IMR-90 (cell line): ENCODE measurements at regions not wholly inside any gene's neighbourhood (a gene's known extent, or its start where the extent isn't known, plus 50 kb on each side); places are given as distances from the start of the nearest gene placed in this dataset.

Experiments
- ATAC-seq: fragments of 200-7000 bp; cut with Tn5 transposase; 2 replicates; pipeline ENCODE4 v1.9.1; 2020; ENCODE audit warnings: low read depth, mild to moderate bottlenecking, moderate library complexity
- BruUV-seq: library from RNA; stranded (reverse); fragments of 400-500 nt; replicated peaks from 2 replicates; lab custom pipeline; 2021; lab: Mats Ljungman, UMichigan
- CTCF ChIA-PET: fragments of 300-600 bp; formaldehyde crosslinking; extraction: SDS; loops from one replicate; lab custom pipeline; 2021; ENCODE audit warnings: antibody characterized with exemption; lab: Yijun Ruan, JAX
- POLR2A ChIA-PET: fragments of 300-600 bp; sonication (Branson Sonifier 250); formaldehyde crosslinking; loops from one replicate; lab custom pipeline; 2022; ENCODE audit warnings: antibody characterized with exemption; ENCODE audit not compliant: unreplicated experiment; lab: Charles Lee
- DNase-seq: peaks from one replicate; pipeline ENCODE4 v3.0.0; 2013
- H2AFZ ChIP-seq: replicated peaks from 2 replicates; pipeline ENCODE3; 2013; ENCODE audit warnings: low read length, mild to moderate bottlenecking; ENCODE audit not compliant: poor library complexity
- H2AK5ac ChIP-seq: 2 replicates; pipeline ENCODE4 v1.6.1; 2013; ENCODE audit warnings: low read depth, low read length, inconsistent platforms
- H2AK9ac ChIP-seq: replicated peaks from 2 replicates; pipeline ENCODE3; 2013; ENCODE audit warnings: mild to moderate bottlenecking, low read depth, low read length, moderate library complexity; ENCODE audit not compliant: poor library complexity
- H2BK120ac ChIP-seq: 2 replicates; pipeline ENCODE4 v1.6.1; 2013; ENCODE audit warnings: low read depth, low read length, inconsistent platforms
- H2BK15ac ChIP-seq: 3 replicates; pipeline ENCODE4 v1.6.1; 2013; ENCODE audit warnings: low read depth, low read length, inconsistent platforms
- H2BK20ac ChIP-seq: 2 replicates; pipeline ENCODE4 v1.6.1; 2013; ENCODE audit warnings: low read depth, mild to moderate bottlenecking, inconsistent platforms, low read length, moderate library complexity
- H2BK5ac ChIP-seq: 2 replicates; pipeline ENCODE4 v1.6.1; 2013; ENCODE audit warnings: mild to moderate bottlenecking, low read depth, low read length, inconsistent platforms; ENCODE audit not compliant: poor library complexity, severe bottlenecking
- H3K14ac ChIP-seq: replicated peaks from 2 replicates; pipeline ENCODE4 v1.6.1; 2013; ENCODE audit warnings: low read depth, low read length, inconsistent platforms
- H3K18ac ChIP-seq: 2 replicates; pipeline ENCODE4 v1.6.1; 2013; ENCODE audit warnings: low read depth, low read length, control low read depth
- H3K23ac ChIP-seq: 2 replicates; pipeline ENCODE4 v1.6.1; 2013; ENCODE audit warnings: low read depth, low read length, inconsistent platforms
- H3K27ac ChIP-seq: 2 replicates; pipeline ENCODE4 v1.5.1; 2013; ENCODE audit warnings: mild to moderate bottlenecking, control low read depth, low read length; ENCODE audit not compliant: insufficient read depth
- H3K27me3 ChIP-seq: 2 replicates; pipeline ENCODE4 v1.6.1; 2013; ENCODE audit warnings: low read length; ENCODE audit not compliant: control insufficient read depth, insufficient read depth
- H3K36me3 ChIP-seq: 2 replicates; pipeline ENCODE4 v1.6.1; 2013; ENCODE audit warnings: low read length, mixed read lengths; ENCODE audit not compliant: control insufficient read depth, insufficient read depth
- H3K4ac ChIP-seq: 2 replicates; pipeline ENCODE4 v1.6.1; 2013; ENCODE audit warnings: low read depth, low read length, inconsistent platforms
- H3K4me1 ChIP-seq: 2 replicates; pipeline ENCODE4 v1.6.1; 2013; ENCODE audit warnings: low read length, mixed read lengths; ENCODE audit not compliant: control insufficient read depth, insufficient read depth
- H3K4me2 ChIP-seq: 2 replicates; pipeline ENCODE4 v1.6.1; 2013; ENCODE audit warnings: low read depth, mild to moderate bottlenecking, control low read depth, low read length, moderate library complexity
- H3K4me3 ChIP-seq: 2 replicates; pipeline ENCODE4 v1.5.1; 2013; ENCODE audit warnings: low read depth, mild to moderate bottlenecking, control low read depth, low read length, moderate library complexity; ENCODE audit not compliant: insufficient read depth
- H3K56ac ChIP-seq: 2 replicates; pipeline ENCODE4 v1.6.1; 2013; ENCODE audit warnings: low read length, inconsistent platforms; ENCODE audit not compliant: insufficient read depth; ENCODE audit errors: extremely low read depth
- H3K79me1 ChIP-seq, 2 experiments: 2 replicates each; pipeline ENCODE4 v1.6.1; 2013; ENCODE audit warnings: low read length in 2 of 2, inconsistent platforms in 1 of 2, low read depth in 1 of 2
- H3K9ac ChIP-seq: 2 replicates; pipeline ENCODE4 v1.6.1; 2013; ENCODE audit warnings: low read depth, low read length, control low read depth
- H3K9me1 ChIP-seq: 2 replicates; pipeline ENCODE4 v1.6.1; 2013; ENCODE audit warnings: low read length, inconsistent platforms; ENCODE audit not compliant: insufficient read depth
- H3K9me3 ChIP-seq: 2 replicates; pipeline ENCODE4 v1.6.1; 2013; ENCODE audit warnings: low read length; ENCODE audit not compliant: control insufficient read depth, insufficient read depth
- H4K20me1 ChIP-seq: 2 replicates; pipeline ENCODE4 v1.6.1; 2013; ENCODE audit warnings: low read length, inconsistent platforms; ENCODE audit not compliant: insufficient read depth
- H4K5ac ChIP-seq: 2 replicates; pipeline ENCODE4 v1.6.1; 2013; ENCODE audit warnings: mild to moderate bottlenecking, low read depth, low read length, control low read depth
- H4K8ac ChIP-seq, 2 experiments: 2 replicates each; pipeline ENCODE4 v1.6.1; 2013; ENCODE audit warnings: low read depth in 2 of 2, low read length in 2 of 2, control low read depth in 1 of 2, inconsistent platforms in 1 of 2
- H4K91ac ChIP-seq: 2 replicates; pipeline ENCODE4 v1.6.1; 2013; ENCODE audit warnings: low read depth, low read length, inconsistent platforms; ENCODE audit not compliant: insufficient read depth
- BHLHE40 ChIP-seq: fragments of 150-350 bp; IDR thresholded peaks from 2 replicates; pipeline ENCODE4 v1.6.1; 2016; ENCODE audit warnings: mild to moderate bottlenecking, low read depth, low read length
- CEBPB ChIP-seq: IDR thresholded peaks from 2 replicates; pipeline ENCODE4 v1.6.1; 2012; ENCODE audit warnings: low read depth, low read length, improper control_type of control experiment
- CHD1 ChIP-seq: IDR thresholded peaks from 2 replicates; pipeline ENCODE4 v1.6.1; 2012; ENCODE audit warnings: low read depth, low read length, improper control_type of control experiment
- FOS ChIP-seq: fragments of 150-350 bp; IDR thresholded peaks from 2 replicates; pipeline ENCODE4 v1.6.1; 2016; ENCODE audit warnings: low read depth, low read length
- MAFK ChIP-seq: IDR thresholded peaks from 2 replicates; pipeline ENCODE4 v1.6.1; 2012; ENCODE audit warnings: low read depth, low read length, improper control_type of control experiment
- MAZ ChIP-seq: IDR thresholded peaks from 2 replicates; pipeline ENCODE4 v1.6.1; 2012; ENCODE audit warnings: low read depth, mild to moderate bottlenecking, low read length, improper control_type of control experiment, moderate library complexity, borderline replicate concordance
- MXI1 ChIP-seq: IDR thresholded peaks from 2 replicates; pipeline ENCODE4 v1.6.1; 2012; ENCODE audit warnings: low read depth, mild to moderate bottlenecking, low read length, moderate library complexity, borderline replicate concordance
- NFE2L2 ChIP-seq: fragments of 150-350 bp; IDR thresholded peaks from 2 replicates; pipeline ENCODE4 v1.6.1; 2016; ENCODE audit warnings: low read depth, mild to moderate bottlenecking, low read length
- POLR2A ChIP-seq: IDR thresholded peaks from 2 replicates; pipeline ENCODE4 v1.6.1; 2012; ENCODE audit warnings: mild to moderate bottlenecking, low read depth, low read length
- RAD21 ChIP-seq: IDR thresholded peaks from 2 replicates; pipeline ENCODE4 v1.6.1; 2012; ENCODE audit warnings: low read length, improper control_type of control experiment
- RCOR1 ChIP-seq: IDR thresholded peaks from 2 replicates; pipeline ENCODE4 v1.6.1; 2012; ENCODE audit warnings: mild to moderate bottlenecking, low read length, improper control_type of control experiment; ENCODE audit not compliant: insufficient replicate concordance
- RFX5 ChIP-seq: IDR thresholded peaks from 2 replicates; pipeline ENCODE4 v1.8.0; 2012; ENCODE audit warnings: low read depth, mild to moderate bottlenecking, low read length, moderate library complexity
- SMC3 ChIP-seq: fragments of 150-350 bp; IDR thresholded peaks from 2 replicates; pipeline ENCODE4 v1.6.1; 2016; ENCODE audit warnings: low read depth, mild to moderate bottlenecking, antibody characterized with exemption, low read length, moderate library complexity
- dilution Hi-C: fragments of 300-500 bp; cut with HindIII; formaldehyde crosslinking; loops from one replicate; pipeline ENCODE4 v1.14.3; 2018; ENCODE audit warnings: low sequenced_read_pairs; ENCODE audit not compliant: unreplicated experiment
- in situ Hi-C: fragments of 300-500 bp; cut with MboI; formaldehyde crosslinking; loops from 3 replicates; pipeline ENCODE4 v1.14.3; 2019; ENCODE audit warnings: low sequenced_read_pairs, inconsistent platforms, mixed read lengths
- intact Hi-C: fragments of 100-400 bp; cut with micrococcal nuclease; formaldehyde crosslinking; loops from 2 replicates; pipeline ENCODE4 v1.10.0; 2022
- TF ChIP-seq, protein P1 (sequence below): fragments of 150-350 bp; IDR thresholded peaks from 2 replicates; pipeline ENCODE4 v1.6.1; 2017; ENCODE audit warnings: mild to moderate bottlenecking, antibody characterized with exemption, low read length, low read depth
- TF ChIP-seq, protein P2 (sequence below): fragments of 150-350 bp; IDR thresholded peaks from 2 replicates; pipeline ENCODE4 v1.6.1; 2016; ENCODE audit warnings: low read depth, mild to moderate bottlenecking, low read length, moderate library complexity, borderline replicate concordance

DNA sequence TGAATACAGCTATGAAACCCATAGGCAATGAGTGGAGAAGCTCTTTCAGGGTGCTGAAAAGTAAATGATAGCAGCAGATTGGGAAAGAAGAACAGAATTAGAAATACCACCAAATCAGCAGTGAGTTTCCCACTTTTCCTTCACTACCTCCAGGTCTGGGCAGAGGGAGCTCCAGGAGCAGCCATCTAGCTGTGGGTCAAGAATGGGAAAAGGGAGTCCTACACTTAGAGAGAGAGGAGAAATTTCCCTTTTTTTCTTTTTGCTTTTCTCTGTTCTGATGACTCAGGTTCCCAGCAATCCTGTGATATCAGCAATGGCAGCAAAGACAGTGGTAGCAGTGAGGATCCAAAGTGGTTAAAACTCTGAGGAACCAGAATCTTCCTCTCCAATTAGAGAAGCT is 263.9 kb downstream of the NXPE2 start:
- intact Hi-C loops: no loop called here
- Histone ChIP-seq H3K9ac (no peak overlapping the region), H2BK5ac (no peak overlapping the region), H2AK5ac (no peak overlapping the region), H3K9me1 (no peaks in the 10 kb centered on the region), H3K23ac (no peak overlapping the region), H2BK20ac (no peak overlapping the region), H4K8ac (no peak overlapping the region), H3K56ac (no peak overlapping the region), H3K27ac (no peak overlapping the region), H2AFZ (no peak overlapping the region), H3K4me3 (no peak overlapping the region), H3K27me3 (no peaks in the 10 kb centered on the region), H3K36me3 (no peaks in the 10 kb centered on the region), H3K4ac (no peak overlapping the region), H3K14ac (no peak overlapping the region), H3K18ac (no peak overlapping the region), H3K79me1 (no peaks in the 10 kb centered on the region), H2BK120ac (no peak overlapping the region), H4K91ac (no peak overlapping the region), H4K5ac (no peak overlapping the region), H3K4me2 (no peak overlapping the region), H3K4me1 (no peaks in the 10 kb centered on the region), H3K9me3 (peaks cover 11% of the 10 kb centered on the region), H4K20me1 (no peaks in the 10 kb centered on the region), H2BK15ac (no peak overlapping the region), H2AK9ac (no peak overlapping the region)
- in situ Hi-C loops: no loop called here
- POLR2A ChIA-PET: no interaction called here
- TF ChIP-seq, protein P1, sequence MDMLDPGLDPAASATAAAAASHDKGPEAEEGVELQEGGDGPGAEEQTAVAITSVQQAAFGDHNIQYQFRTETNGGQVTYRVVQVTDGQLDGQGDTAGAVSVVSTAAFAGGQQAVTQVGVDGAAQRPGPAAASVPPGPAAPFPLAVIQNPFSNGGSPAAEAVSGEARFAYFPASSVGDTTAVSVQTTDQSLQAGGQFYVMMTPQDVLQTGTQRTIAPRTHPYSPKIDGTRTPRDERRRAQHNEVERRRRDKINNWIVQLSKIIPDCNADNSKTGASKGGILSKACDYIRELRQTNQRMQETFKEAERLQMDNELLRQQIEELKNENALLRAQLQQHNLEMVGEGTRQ: no peak
- no peak for TF ChIP-seq RCOR1
- no peak for TF ChIP-seq POLR2A
- TF ChIP-seq CHD1: no peak
- no peak for TF ChIP-seq FOS
- TF ChIP-seq RFX5: no peak
- TF ChIP-seq, protein P2, sequence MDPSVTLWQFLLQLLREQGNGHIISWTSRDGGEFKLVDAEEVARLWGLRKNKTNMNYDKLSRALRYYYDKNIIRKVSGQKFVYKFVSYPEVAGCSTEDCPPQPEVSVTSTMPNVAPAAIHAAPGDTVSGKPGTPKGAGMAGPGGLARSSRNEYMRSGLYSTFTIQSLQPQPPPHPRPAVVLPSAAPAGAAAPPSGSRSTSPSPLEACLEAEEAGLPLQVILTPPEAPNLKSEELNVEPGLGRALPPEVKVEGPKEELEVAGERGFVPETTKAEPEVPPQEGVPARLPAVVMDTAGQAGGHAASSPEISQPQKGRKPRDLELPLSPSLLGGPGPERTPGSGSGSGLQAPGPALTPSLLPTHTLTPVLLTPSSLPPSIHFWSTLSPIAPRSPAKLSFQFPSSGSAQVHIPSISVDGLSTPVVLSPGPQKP: no peak
- no peak for TF ChIP-seq MXI1
- TF ChIP-seq MAFK: no peak
- no peak for TF ChIP-seq SMC3
- no peak for TF ChIP-seq MAZ
- no peak for TF ChIP-seq NFE2L2
- TF ChIP-seq RAD21: no peak
- TF ChIP-seq BHLHE40: no peak
- no peak for TF ChIP-seq CEBPB
- CTCF ChIA-PET: no interaction called here
- dilution Hi-C loops: no loop called here
- no peak for ATAC-seq
- DNase-seq: no peak
- no TSS peak for BruUV-seq
